ENCODE measurements at regions not wholly inside any gene's neighbourhood (a gene's known extent, or its start where the extent isn't known, plus 50 kb on each side); places are given as distances from the start of the nearest gene placed in this dataset.

DNA sequence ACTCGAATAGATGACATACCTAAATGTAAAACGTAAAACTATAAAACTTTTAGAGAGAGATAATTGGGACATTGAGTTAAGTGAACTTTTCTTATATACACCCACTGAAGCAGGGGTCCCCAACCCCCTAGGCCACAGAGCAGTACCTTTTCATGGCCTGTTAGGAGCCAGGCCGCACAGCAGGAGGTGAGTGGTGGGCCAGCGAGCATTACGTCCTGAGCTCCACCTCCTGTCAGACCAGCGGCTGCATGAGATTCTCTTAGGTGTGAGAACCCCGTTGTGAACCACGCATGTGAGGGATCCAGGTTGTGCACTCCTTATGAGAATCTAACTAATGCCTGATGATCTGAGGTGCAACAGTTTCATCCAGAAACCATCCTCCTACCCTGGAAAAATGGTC, 114.8 kb downstream of the HMX1 start:
- no peak for DNase-seq (ENCODE audit: low spot score)

DNA sequence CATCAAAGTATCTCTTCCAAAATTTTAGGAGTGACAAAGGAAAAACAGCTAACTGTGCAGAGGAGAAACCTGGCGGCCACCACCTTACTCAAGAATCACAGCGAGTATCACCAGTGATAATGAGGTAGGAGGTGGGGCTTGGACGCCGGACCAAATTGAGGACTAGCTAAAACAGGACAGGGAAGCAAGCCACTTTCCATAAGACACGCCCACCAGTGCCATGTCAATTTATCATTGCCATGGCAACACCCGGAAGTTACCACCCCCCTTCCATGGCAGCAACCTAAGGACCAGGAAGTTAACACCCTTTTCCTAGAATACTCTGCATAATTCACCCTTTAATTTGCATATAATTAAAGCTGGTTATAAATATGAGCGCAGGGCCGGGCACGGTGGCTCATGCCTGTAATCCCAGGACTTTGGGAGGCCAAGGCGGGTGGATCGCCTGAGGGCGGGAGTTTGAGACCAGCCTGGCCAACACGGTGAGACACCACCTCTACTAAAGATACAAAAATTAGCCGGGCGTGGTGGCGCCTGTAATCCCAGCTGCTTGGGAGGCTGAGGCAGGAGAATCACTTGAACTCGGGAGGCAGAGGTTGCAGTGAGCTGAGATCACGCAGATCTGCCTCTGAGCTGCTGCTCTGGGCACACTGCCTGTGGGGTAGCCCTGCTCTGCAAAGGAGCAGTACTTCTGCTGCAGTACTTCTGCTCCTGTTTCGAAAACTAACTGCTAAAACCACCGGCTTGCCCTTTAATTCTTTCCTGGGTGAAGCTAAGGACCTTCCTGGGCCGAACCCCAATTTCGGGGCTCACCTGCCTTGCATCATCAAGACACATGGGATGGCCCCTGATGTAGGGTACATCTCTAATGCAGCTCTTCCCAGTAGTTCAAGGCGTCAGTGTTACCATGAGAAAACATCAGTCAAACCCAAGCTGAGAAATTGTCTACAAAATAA, 116.7 kb downstream of the HMX1 start:
- DNase-seq (ENCODE audit: low spot score) = no peak

DNA sequence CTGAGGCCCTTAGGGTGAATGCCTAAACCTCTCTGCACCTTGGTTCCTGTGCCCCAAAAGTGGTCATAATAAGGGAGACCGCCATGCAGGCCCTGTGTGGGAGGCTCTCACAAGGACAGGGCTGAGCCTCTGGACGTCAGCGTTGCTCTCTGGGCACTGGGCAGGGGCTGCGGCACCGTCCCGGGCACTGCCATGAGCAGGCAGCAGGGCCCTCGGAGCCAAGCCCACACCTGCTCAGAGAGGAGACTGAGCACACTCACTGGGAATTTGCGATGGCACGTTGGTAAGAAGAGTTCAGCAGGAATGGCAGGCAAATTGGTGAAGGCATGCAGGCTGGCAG, 123.4 kb downstream of the HMX1 start:
- no peak for DNase-seq (ENCODE audit: low spot score)

DNA sequence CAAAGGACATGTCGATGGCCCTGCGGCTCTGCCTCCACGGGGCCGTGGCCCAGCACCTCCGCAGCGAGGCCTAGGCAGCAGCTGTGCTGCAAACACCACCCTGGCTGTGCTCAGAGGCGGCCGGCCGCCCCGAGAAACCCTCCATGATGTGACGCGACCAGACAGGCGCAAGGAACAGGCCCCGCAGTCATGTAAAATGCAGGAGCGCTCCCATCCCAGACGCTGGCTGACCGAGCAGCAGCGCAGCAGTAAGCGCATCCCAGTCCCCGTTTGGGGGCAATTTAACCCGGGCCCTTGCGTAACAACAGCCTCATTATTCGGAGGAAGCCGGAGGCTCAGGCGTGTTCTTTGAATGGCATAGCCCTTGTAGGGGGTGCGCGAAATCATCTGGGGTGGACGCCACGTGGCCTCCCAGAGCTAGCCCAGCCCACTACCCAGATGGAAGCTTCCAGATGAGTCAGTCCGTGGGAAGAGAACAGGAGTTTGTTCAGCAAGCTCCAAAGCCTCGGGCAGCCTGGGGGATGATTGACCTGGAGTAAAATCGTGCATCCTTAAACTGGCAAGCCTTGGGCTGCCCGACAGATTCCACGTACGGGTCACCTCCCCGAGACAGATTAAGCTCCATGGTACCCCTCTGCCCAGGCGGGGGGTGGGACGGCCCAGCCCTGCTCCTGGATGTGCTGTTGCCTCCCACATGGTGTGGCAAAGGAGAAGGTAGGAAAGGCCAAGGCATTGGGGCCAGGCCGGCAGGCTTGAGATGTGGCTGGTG, 124.0 kb downstream of the HMX1 start:
- DNase-seq (ENCODE audit: low spot score) = no peak

DNA sequence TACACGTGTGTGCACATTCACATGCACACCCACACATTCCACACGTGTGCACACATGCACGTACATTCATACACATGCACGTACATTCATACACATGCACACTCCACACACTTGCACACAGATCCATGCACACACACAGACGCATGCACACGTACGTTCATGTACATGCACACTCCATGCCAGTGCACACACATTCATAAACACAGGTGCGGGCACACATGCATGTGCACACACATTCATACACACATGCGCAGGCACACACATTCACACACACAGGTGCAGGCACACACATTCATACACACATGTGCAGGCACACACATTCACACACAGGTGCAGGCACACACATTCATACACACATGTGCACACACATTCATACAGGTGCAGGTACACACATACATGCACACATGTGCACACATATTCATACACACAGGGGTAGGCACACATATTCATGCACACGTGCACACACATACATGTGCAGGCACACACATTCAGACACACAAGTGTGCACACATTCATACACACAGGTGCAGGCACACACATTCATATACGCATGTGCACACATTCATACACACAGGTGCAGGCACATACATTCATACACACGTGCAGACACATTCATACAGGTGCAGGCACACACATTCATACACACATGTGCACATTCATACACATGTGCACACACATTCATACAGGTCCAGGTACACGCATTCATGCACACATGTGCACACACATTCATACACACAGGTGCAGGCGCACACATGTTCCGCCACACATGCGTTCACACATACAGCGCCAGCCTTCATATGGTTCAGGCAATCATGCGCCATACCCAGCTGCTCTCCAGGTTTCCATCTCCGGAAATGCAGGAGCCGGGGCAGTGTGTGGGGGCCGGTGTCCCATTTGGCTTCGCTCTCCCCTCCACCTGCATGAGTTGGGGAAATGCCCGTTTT, 124.8 kb downstream of the HMX1 start:
- no peak for DNase-seq (ENCODE audit: low spot score)

DNA sequence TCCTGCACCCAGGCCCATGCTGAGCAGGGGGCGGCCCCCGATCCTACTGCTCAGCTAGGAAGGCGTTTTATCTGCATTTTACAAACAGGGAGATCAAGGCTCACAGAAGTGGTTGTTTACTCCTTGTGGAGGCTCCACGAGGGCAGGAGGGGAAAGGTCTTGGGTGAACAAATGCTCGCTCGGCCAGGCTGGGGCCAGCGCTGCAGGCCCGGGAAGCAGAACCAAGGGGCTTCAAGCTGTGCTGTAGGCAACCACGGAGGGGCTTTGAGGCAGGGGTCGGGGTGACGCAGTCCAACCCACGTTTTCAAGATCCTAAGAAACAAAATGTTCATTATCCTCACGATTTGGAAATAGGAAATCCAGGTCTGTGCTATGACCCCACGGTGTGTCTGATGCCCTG, 125.8 kb downstream of the HMX1 start:
- no peak for DNase-seq (ENCODE audit: low spot score)

DNA sequence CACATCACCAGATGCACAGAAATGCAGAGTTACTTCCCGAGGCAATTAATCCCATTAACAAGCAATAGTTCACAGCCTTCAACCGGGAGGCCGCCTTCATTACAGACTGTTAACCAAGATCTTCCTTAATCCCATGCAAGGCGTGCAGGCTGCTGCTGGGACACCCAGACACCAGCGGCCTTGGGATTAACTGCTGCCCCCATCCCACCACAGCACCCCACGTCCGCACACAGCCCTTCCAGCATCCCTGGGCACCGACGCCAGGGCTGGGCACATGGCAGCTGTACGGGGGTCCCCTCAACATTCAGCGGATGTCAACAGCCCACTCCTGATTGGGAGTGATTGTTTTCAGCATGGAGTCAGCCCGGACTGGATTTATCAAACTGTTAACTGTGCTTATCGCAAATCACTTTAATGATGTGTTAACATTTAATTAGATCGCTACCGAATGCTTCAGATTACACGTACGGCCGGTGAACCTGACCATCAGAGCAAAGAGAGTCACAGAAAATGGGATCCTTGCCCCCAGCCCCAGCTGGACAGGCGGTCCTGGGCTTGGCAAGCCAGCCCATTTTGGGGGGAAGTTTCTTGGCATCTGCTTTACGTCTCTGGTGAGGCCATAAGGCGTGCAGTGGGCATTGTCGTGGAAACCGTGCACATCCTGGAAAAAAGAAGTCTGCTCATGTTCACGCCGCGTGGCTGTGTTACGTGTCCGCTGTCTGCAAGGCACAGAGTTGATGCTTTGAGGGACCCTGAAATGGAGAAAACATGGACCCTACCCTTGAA, 126.4 kb downstream of the HMX1 start:
- no peak for DNase-seq (ENCODE audit: low spot score)

DNA sequence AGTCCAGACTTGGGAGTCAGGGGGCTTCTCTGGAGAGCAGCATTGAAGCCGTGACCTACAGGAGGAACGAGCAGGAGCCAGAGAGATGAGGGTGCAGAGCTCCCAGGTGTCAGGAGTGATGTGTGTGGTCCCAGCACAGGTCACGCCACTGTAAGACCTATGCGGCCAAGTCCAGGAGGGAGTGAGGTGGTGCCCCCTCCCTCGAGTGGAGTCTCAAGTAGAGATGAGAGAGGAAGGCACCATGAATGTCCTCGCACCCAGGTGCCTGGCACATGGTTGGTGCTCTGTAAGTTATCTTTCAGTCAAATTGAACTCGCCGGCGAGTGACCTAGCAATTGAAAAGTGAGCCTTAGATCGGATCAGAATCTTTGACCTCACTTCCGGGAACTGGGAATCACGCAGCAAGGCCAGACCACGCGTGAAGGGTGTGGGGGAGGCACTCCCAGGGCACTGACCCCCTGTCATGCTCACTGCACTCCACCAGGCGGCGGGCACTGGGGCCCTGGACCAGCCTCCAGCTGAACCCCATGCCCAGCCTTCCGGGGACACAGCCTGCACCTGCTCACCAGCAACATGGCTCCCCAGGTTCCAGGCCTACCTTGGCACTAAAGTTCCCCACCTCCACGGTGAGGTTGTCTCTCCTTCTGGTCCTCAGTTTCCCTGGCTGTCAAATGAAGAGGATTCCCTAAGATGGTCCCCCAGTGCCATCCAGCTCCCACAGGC, 127.4 kb downstream of the HMX1 start:
- no peak for DNase-seq (ENCODE audit: low spot score)

DNA sequence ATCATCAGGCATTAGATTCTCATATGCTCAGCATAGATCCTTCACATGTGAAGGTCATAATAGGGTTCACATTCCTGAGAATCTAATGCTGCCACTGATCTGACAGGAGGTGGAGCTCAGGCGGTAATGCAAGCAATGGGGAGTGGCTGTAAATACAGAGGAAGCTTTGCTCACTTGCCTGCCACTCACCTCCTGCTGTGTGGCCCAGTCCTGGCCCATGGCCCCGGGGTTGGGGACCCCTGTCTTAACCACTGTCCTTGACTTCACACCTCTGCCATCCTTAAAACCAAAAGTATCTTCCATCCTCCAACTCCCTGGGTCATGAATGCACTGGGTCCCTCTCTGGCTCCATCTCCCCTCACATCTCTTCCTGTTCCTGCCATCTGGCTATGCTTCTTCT, 129.1 kb downstream of the HMX1 start:
- DNase-seq (ENCODE audit: low spot score) = no peak

DNA sequence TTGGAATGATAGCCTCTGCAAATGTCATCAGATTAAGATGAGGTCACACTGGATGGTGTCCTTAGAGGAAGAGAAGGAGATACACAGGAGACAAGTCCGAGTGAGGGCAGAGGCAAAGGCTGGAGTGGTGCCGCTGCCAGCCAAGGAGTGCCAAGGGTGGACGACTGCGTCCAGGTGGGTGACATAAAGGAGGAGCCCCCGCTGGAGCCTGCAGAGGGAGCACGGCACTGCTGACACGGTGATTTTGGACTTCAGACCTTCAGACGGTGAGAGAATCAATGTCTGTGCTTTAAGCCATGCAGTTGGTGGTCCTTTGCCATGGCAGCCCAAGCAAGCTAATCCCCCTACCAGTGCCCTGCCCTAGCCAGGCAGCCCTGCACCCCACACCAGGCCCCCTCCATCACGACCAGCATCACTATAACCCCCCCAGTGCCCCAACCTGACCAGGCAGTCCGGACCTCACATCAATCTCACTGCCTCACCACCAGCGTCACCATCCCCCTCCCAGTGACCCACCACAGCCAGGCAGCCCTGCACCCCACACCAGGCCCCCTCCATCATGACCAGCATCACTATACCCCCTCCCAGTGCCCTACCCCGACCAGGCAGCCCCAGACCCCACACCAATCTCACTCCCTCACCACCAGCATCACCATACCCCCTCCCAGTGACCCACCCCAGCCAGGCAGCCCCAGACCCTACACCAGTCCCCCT, 130.0 kb downstream of the HMX1 start:
- no peak for DNase-seq (ENCODE audit: low spot score)

DNA sequence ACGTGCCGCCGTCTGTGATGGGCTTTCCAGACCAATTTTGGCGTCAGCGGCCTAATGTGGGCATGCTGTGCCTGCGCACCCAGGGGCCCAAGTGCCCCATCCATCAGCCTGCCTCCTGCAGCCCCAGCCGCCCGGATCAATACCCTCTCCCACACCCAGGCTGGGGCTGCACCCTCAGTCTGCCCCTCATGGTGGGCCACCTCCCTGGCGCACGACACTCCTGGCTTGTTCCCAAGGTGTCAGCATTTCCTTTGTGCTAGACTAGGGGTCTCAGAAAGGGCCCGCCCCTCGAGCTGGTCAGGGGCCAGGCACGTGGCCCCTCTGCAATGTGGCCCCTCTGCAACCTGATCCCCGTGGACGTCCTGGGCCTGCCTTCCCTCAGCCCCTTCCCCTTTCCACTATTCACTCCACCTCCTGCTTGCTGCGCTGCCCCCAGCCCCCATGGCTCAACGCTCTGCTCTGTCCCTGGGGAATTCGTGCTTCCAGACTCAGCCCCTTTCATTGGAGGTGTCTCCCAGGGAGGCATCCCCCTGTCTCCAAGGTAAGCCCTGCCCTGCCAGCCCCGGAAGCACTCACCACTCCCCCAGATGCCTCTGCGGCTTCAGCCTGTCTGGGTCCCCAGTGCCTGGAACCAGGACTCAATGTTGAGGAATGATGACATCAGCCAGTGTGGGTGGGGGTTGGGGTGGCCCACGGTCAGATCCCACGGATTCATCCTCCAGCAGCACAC, 130.8 kb downstream of the HMX1 start:
- DNase-seq (ENCODE audit: low spot score) = no peak

DNA sequence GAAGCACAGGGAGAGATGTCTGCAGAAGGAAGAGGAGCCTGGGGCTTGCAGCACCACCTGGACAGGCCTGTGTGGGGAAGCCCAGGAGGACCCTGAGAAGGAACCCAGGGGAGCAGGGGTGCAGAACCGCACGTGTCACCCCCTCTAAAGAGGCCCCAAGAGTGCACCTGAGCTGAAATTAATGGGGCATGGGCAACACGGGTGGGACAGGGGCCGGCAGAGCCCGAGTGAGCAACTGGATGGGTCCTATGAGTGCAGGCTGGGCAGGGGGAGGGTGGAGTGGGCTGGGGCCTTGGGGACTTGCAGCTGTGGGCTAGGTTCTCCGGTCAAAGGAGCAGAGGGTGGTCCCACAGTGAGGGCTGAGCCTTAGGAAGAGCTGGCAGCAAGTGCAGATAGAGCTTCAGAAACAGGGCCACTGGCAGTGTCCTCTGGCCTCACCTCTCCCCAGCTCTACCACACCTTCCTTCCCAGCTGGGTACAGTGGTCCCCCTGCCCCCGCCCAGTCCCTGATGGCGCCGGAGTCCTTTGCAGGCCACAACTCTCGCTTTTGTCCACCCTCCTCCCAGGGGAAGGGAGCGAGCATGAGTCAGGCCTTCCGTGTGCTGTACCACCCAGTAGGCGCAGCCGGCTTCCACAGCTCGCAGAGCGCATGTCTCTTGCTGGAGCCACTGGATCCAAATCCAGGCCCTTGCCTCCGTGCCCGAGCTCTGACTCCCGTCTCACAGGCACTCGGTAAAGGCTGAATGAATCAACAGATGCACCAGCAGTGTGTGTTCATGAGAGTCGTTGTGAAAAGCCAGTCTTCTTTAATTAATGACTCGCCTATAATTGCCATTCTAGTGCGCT, 131.6 kb downstream of the HMX1 start:
- no peak for DNase-seq (ENCODE audit: low spot score)

DNA sequence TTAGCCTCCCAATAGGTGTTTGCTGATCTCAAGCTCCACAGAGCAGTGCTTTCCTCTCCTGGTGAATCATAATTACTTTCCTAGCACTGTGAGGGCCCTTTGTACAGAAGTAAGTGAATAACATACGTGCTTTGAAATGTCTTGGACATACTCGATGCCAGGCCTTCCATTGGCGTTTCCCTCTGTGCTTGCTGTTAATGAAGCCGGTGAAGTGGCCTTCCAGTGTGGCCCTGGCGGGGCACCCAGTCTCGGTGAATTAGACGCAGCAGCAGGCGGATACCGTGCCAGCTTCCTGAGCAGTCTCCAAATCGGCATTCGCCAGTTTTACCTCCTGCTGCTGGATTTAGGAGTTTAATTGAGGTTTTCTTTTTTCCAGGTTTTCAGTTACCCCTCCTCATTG, 132.3 kb downstream of the HMX1 start:
- no peak for DNase-seq (ENCODE audit: low spot score)

DNA sequence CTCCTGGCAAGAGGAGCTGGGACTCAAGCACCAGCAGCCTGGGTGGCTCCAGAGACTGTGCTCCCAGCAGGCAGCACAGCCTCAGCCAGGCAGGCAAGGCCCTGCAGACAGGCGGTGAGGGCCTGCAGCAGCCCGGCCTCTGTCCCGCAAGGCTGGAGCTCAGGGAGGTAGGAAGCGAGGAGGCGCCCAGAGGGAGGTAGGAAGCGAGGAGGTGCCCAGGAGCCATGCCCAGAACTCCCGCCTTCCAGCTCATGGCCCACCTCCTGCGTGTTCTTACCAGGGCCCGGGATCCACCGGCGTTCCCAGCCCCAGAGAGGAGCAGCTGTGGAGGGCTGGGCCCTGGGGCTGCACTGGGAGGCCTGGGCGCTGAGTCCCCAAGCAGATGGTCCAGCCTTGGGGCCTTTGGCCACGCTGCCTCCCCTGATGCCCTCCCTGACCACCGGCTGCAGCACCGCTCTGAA, 133.1 kb downstream of the HMX1 start:
- DNase-seq (ENCODE audit: low spot score) = peak; percentile 6

DNA sequence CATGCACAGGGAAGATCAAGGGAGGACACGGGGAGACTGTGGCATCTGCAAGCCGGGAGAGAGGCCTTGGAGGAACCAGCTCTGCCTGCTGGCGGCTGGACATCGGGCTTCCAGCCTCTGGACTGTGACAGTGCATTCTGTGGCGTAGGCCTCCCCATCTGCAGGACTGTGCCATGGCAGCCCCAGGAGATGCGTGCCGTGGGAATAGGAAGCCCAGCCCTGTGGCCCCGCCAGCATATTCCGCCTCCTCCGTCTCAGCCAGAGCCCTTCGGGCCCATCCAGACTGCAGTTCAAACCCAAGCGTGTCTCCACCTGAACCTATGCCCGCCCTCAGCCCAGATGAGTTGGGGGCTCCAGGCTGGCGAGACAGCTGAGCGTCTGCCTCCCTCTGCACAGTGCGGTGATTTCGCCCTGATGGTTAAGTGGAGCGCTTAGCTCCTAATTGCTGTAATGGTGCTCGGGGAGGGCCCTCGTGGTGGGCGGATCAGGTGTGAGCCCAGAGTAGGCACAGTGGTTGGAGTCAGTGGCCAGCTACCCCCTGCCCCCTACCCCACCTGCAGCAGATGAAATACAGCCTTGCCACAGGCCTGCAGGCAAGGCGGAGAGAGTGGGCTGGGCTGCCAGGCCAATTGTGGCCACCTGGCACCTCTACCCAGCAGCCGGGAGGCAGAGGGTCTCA, 133.9 kb downstream of the HMX1 start:
- no peak for DNase-seq (ENCODE audit: low spot score)

DNA sequence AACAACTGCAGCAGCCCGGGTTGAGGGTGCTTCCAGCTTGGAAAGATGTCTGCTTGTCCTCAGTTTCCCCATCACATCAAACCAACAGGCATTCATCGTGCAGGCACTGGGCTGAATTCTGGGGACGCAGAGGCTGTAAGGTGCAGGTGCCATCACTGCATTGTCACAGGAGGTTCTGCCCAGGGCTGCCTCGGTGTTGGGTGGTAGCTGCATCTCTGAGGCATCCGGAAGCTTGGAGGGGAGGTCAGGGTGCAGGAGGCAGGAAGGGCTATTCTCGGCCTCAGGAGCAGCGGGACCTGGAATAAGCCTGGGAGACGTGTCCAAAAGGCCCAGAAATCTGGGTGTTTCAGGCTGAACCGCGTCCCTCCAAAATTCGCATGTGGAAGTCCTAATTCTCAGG, 134.6 kb downstream of the HMX1 start:
- DNase-seq (ENCODE audit: low spot score) = no peak

DNA sequence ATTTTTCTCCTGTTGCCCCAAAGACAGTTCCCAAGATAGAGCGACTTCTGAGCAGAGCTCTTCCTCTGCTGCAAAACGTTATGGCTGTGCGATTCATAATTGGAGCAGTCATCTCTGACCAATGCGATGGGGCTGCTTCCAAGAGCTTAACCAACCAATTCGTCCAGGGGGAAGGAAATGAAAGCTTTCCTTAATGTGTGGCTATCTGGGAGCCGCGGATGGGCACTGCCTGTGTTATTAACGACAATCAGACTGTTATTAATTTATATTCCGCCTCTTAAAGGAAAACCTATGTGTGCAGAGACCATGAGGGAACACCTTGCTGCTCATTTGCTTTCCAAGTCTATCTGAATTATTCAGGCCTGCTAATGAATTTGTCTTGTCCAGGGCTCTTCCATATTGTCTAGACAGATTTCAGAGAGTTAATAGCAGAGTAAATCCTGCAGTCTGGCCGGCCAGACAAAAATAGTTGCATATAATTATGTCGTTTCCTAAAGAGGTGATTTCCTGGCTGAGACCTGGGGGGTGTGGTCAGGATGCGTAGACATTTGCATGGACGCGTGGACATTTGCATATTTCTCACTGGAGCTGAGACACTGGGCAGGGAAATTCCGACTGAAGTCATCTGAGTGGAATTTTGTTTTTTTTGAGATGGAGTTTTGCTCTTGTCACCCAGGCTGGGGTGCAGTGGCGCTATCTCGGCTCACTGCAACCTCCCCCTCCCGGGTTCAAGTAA, 135.4 kb downstream of the HMX1 start:
- DNase-seq (ENCODE audit: low spot score) = peak; percentile 6

All from mucosa of gallbladder (tissue), 1 donor.